WTC11 (cell line): ENCODE measurements at regions not wholly inside any gene's neighbourhood (a gene's known extent, or its start where the extent isn't known, plus 50 kb on each side); places are given as distances from the start of the nearest gene placed in this dataset.

Source experiments
- CREB1 ChIP-seq: sonication (generic); formaldehyde crosslinking; IDR thresholded peaks from 2 replicates; pipeline ENCODE4 v1.8.0; 2023; ENCODE audit warnings: mild to moderate bottlenecking, missing genetic modification reagents
- FOXJ3 ChIP-seq: sonication (generic); formaldehyde crosslinking; IDR thresholded peaks from 2 replicates; pipeline ENCODE4 v1.9.0; 2021; ENCODE audit warnings: missing genetic modification reagents, mild to moderate bottlenecking, borderline replicate concordance
- MXD4 ChIP-seq: fragments of 250-450 bp; sonication (Bioruptor Pico); IDR thresholded peaks from 2 replicates; pipeline ENCODE4 v1.8.0; 2021; ENCODE audit warnings: mild to moderate bottlenecking, moderate library complexity, borderline replicate concordance
- MYBL2 ChIP-seq: sonication (generic); formaldehyde crosslinking; IDR thresholded peaks from 2 replicates; pipeline ENCODE4 v1.8.1; 2023; ENCODE audit warnings: mild to moderate bottlenecking, moderate library complexity, missing genetic modification reagents
- SP1 ChIP-seq: sonication (generic); formaldehyde crosslinking; conservative IDR thresholded peaks from 2 replicates; pipeline ENCODE4 v1.8.1; 2022; ENCODE audit warnings: missing genetic modification reagents
- TEAD4 ChIP-seq: sonication (generic); formaldehyde crosslinking; IDR thresholded peaks from 2 replicates; pipeline ENCODE4 v1.8.0; 2022; ENCODE audit warnings: mild to moderate bottlenecking, missing genetic modification reagents
- ZNF138 ChIP-seq: sonication (generic); formaldehyde crosslinking; conservative IDR thresholded peaks from 2 replicates; pipeline ENCODE4 v1.8.1; 2022; ENCODE audit warnings: mild to moderate bottlenecking, moderate library complexity, missing genetic modification reagents
- ZNF396 ChIP-seq: fragments of 250-450 bp; sonication (Bioruptor Pico); IDR thresholded peaks from 2 replicates; pipeline ENCODE4 v1.8.0; 2021; ENCODE audit warnings: mild to moderate bottlenecking, moderate library complexity, borderline replicate concordance
- ZNF423 ChIP-seq: fragments of 250-450 bp; sonication (Bioruptor Pico); IDR thresholded peaks from 2 replicates; pipeline ENCODE4 v2.1.2; 2022; ENCODE audit warnings: mild to moderate bottlenecking, moderate library complexity
- TF ChIP-seq, protein P1 (sequence below): sonication (generic); formaldehyde crosslinking; IDR thresholded peaks from 2 replicates; pipeline ENCODE4 v1.8.0; 2022; ENCODE audit warnings: missing genetic modification reagents
- TF ChIP-seq, protein P2 (sequence below): fragments of 200-600 bp; IDR thresholded peaks from 2 replicates; pipeline ENCODE4 v1.8.0; 2022; ENCODE audit warnings: antibody characterized with exemption
- TF ChIP-seq, protein P3 (sequence below): sonication (generic); formaldehyde crosslinking; IDR thresholded peaks from 2 replicates; pipeline ENCODE4 v1.8.1; 2023; ENCODE audit warnings: mild to moderate bottlenecking, missing genetic modification reagents, moderate library complexity
- TF ChIP-seq, protein P4 (sequence below): sonication (generic); formaldehyde crosslinking; IDR thresholded peaks from 2 replicates; pipeline ENCODE4 v1.8.0; 2023; ENCODE audit warnings: missing genetic modification reagents
- TF ChIP-seq, protein P5 (sequence below): sonication (generic); formaldehyde crosslinking; conservative IDR thresholded peaks from 2 replicates; pipeline ENCODE4 v1.8.1; 2022; ENCODE audit warnings: mild to moderate bottlenecking, missing genetic modification reagents

DNA sequence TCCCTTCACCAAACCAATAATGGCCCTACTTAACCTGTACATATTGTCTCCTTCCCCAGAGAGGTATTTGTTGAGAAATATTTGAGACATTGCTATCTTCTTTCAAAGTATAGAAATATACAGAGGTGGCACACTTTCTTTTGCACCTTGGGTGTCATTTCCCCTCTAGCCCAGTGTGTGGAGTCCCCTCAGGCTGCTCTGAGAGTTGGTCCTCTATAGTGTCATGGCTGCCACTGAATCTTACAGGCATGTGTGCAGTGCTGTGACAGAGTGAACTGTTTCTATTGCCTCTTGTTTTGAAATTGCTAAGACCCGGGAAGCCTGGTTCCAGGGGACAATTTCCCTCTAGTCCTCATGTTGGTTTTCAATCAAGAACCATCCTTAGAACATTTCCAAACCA is 140.2 kb upstream of the KCNJ6 start:
- no peak for TF ChIP-seq MYBL2 (CRISPR knock-in tag)
- TF ChIP-seq ZNF396 (CRISPR knock-in tag) = no peak
- no peak for TF ChIP-seq CREB1 (CRISPR knock-in tag)
- no peak for TF ChIP-seq ZNF138 (CRISPR knock-in tag)
- no peak for TF ChIP-seq MXD4 (CRISPR knock-in tag)
- TF ChIP-seq, protein P1, sequence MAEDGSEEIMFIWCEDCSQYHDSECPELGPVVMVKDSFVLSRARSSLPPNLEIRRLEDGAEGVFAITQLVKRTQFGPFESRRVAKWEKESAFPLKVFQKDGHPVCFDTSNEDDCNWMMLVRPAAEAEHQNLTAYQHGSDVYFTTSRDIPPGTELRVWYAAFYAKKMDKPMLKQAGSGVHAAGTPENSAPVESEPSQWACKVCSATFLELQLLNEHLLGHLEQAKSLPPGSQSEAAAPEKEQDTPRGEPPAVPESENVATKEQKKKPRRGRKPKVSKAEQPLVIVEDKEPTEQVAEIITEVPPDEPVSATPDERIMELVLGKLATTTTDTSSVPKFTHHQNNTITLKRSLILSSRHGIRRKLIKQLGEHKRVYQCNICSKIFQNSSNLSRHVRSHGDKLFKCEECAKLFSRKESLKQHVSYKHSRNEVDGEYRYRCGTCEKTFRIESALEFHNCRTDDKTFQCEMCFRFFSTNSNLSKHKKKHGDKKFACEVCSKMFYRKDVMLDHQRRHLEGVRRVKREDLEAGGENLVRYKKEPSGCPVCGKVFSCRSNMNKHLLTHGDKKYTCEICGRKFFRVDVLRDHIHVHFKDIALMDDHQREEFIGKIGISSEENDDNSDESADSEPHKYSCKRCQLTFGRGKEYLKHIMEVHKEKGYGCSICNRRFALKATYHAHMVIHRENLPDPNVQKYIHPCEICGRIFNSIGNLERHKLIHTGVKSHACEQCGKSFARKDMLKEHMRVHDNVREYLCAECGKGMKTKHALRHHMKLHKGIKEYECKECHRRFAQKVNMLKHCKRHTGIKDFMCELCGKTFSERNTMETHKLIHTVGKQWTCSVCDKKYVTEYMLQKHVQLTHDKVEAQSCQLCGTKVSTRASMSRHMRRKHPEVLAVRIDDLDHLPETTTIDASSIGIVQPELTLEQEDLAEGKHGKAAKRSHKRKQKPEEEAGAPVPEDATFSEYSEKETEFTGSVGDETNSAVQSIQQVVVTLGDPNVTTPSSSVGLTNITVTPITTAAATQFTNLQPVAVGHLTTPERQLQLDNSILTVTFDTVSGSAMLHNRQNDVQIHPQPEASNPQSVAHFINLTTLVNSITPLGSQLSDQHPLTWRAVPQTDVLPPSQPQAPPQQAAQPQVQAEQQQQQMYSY = no peak
- TF ChIP-seq, protein P2, sequence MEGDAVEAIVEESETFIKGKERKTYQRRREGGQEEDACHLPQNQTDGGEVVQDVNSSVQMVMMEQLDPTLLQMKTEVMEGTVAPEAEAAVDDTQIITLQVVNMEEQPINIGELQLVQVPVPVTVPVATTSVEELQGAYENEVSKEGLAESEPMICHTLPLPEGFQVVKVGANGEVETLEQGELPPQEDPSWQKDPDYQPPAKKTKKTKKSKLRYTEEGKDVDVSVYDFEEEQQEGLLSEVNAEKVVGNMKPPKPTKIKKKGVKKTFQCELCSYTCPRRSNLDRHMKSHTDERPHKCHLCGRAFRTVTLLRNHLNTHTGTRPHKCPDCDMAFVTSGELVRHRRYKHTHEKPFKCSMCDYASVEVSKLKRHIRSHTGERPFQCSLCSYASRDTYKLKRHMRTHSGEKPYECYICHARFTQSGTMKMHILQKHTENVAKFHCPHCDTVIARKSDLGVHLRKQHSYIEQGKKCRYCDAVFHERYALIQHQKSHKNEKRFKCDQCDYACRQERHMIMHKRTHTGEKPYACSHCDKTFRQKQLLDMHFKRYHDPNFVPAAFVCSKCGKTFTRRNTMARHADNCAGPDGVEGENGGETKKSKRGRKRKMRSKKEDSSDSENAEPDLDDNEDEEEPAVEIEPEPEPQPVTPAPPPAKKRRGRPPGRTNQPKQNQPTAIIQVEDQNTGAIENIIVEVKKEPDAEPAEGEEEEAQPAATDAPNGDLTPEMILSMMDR = no peak
- TF ChIP-seq ZNF423 (CRISPR knock-in tag) = no peak
- TF ChIP-seq SP1 (CRISPR knock-in tag) = no peak
- TF ChIP-seq, protein P3, sequence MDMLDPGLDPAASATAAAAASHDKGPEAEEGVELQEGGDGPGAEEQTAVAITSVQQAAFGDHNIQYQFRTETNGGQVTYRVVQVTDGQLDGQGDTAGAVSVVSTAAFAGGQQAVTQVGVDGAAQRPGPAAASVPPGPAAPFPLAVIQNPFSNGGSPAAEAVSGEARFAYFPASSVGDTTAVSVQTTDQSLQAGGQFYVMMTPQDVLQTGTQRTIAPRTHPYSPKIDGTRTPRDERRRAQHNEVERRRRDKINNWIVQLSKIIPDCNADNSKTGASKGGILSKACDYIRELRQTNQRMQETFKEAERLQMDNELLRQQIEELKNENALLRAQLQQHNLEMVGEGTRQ (CRISPR knock-in tag) = no peak
- TF ChIP-seq TEAD4 = no peak
- TF ChIP-seq, protein P4, sequence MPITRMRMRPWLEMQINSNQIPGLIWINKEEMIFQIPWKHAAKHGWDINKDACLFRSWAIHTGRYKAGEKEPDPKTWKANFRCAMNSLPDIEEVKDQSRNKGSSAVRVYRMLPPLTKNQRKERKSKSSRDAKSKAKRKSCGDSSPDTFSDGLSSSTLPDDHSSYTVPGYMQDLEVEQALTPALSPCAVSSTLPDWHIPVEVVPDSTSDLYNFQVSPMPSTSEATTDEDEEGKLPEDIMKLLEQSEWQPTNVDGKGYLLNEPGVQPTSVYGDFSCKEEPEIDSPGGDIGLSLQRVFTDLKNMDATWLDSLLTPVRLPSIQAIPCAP (CRISPR knock-in tag) = no peak
- TF ChIP-seq, protein P5, sequence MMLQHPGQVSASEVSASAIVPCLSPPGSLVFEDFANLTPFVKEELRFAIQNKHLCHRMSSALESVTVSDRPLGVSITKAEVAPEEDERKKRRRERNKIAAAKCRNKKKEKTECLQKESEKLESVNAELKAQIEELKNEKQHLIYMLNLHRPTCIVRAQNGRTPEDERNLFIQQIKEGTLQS (CRISPR knock-in tag) = no peak
- TF ChIP-seq FOXJ3 (CRISPR knock-in tag) = no peak
